ENCODE measurements at regions not wholly inside any gene's neighbourhood (a gene's known extent, or its start where the extent isn't known, plus 50 kb on each side); places are given as distances from the start of the nearest gene placed in this dataset.

DNA sequence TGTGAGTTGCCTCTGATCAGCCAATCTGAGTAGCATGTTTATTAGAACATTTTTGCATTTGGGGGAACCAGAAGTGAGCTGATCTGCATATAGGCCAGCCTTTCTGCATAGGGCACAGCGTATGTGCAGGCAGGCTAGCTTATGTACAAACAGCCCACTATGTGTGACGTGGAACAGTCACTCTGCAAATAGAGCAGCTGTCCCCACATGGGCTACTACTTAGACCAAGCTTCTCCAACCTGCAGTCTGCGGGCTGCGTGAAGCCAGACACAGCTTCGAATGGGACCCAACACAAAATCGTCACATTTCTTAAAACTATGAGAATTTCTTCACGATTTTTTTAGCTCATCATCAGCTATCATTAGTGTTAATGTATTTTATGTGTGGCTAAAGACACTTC is 134.1 kb upstream of the FAM20C start:
- DNase-seq (ENCODE audit: low read depth): no peak
- TF ChIP-seq, protein P1, sequence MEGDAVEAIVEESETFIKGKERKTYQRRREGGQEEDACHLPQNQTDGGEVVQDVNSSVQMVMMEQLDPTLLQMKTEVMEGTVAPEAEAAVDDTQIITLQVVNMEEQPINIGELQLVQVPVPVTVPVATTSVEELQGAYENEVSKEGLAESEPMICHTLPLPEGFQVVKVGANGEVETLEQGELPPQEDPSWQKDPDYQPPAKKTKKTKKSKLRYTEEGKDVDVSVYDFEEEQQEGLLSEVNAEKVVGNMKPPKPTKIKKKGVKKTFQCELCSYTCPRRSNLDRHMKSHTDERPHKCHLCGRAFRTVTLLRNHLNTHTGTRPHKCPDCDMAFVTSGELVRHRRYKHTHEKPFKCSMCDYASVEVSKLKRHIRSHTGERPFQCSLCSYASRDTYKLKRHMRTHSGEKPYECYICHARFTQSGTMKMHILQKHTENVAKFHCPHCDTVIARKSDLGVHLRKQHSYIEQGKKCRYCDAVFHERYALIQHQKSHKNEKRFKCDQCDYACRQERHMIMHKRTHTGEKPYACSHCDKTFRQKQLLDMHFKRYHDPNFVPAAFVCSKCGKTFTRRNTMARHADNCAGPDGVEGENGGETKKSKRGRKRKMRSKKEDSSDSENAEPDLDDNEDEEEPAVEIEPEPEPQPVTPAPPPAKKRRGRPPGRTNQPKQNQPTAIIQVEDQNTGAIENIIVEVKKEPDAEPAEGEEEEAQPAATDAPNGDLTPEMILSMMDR (conservative IDR thresholded peaks at IDR 0.05; ENCODE audit: low read depth, low read length): no peak
- no peak overlapping the region for H3K4me3 ChIP-seq (ENCODE audit: low read depth, low read length)

DNA sequence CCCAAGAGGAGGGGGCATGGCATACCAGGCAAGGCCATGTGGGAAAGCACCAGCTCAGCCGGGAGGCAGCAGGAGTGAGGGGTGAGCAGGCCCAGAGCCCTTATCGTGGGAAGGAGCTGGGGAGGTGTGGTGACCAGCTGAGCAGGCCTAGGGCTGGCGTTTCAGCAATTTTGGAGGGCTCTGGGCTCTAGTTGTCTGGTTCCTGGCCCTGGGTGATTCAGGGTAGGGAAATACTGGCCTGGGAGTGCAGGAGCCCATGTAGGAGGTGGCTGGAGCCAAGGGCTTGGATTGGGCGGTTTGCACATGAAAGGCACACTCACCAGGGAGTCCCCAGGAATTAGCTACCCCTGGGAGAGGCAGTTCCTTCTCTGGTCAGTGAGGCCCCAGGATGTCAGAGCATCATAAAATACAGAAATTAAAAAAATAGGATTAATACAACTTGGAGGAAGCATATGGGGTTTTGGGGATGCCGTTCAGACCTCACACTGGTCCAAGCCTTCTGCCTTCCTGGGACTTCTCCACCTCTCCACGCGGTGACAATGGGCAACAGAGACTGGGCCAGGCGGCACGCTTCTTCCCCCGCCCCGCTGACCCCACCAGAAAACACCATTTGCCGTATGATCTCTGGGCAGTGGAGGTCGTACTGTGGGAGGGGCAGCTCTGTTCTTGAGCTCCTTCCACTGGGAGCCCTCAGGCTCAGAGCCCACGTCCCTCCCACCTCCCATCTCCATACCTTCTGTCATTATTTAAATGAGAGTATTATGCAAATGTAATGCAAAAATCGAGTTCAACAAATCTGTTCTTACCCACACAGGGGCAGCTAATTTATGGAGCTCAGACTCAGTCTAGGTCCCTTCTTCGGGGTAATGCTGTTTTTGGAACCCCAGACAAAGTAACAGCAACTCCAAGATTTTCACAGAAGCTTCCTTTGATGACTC is 133.0 kb upstream of the FAM20C start:
- TF ChIP-seq, protein P1 (conservative IDR thresholded peaks at IDR 0.05; ENCODE audit: low read depth, low read length): no peak
- H3K4me3 ChIP-seq (ENCODE audit: low read depth, low read length): no peak overlapping the region
- no peak for DNase-seq (ENCODE audit: low read depth)

DNA sequence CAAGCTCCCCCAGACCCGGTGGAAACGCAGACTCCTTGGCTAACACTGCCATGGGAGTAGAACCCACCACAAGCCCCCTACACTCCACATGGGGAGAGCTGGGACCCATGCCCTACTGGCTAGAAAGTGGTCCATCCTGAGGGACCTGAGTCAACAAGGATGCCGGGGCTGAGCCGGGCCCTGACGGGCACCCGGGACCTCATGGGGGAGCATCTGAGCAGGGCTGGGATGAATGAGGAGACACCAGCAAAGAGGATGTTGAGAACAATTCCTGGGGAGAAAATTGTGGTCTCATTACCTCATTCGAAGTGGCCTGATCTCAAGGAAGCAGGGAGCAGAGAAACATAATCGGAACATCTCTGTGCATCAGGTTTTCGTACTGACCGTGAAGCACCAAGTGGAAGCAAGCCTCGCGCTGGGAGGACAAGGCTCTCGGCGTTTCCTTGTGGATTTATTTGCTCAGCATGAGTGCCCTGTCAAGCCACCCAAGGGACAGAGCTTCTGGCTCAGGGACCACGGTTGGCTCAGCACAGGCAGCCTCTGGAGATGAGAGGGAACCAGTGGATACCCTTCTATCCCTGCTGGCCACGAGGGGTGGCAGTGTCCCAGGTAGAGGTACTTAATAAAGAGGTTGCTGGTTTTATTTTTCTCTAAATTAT is 132.2 kb upstream of the FAM20C start:
- DNase-seq (ENCODE audit: low read depth): no peak
- TF ChIP-seq, protein P1 (conservative IDR thresholded peaks at IDR 0.05; ENCODE audit: low read depth, low read length): no peak
- no peak overlapping the region for H3K4me3 ChIP-seq (ENCODE audit: low read depth, low read length)

DNA sequence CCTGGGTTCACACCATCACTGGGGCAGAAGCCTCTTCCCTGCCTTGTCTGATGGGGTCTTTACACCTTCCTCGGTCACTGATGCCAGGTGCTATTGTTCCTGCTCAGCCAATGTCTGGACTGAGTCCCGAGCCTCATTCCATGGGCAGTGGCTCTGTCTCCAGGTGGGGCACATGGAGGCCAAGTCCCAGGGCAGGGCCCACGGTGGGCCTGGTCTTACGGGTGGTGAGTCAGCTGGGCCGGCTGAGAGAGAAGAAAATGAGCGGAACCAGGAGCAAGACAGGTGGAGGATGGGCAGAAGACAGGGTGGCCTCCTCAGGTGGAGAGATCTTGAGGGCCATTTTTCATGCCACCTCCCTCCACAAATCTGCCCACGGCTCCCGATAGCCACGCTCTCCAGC is 131.7 kb upstream of the FAM20C start:
- no peak overlapping the region for H3K4me3 ChIP-seq (ENCODE audit: low read depth, low read length)
- TF ChIP-seq, protein P1 (conservative IDR thresholded peaks at IDR 0.05; ENCODE audit: low read depth, low read length): no peak
- no peak for DNase-seq (ENCODE audit: low read depth)

DNA sequence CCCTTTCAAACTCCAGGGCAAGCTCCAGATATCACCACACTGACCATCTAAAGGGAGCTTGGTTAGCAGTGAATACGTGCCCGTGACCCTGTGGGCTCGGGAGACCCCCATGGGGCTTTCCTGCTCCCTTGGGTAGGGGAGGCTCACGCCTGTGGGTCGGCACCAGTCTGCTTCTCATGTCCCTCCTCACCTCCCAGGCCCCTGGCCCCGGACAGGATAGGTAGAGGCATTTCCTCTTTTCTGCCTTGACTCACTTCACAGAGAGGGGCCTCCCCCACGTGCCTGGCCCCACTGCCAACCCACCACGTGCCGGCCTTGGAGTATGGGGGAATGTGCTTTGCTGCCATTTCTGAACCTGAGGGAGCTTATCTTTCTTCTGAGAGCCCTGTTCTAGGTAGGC is 131.3 kb upstream of the FAM20C start:
- no peak overlapping the region for H3K4me3 ChIP-seq (ENCODE audit: low read depth, low read length)
- TF ChIP-seq, protein P1 (conservative IDR thresholded peaks at IDR 0.05; ENCODE audit: low read depth, low read length): no peak
- no peak for DNase-seq (ENCODE audit: low read depth)

DNA sequence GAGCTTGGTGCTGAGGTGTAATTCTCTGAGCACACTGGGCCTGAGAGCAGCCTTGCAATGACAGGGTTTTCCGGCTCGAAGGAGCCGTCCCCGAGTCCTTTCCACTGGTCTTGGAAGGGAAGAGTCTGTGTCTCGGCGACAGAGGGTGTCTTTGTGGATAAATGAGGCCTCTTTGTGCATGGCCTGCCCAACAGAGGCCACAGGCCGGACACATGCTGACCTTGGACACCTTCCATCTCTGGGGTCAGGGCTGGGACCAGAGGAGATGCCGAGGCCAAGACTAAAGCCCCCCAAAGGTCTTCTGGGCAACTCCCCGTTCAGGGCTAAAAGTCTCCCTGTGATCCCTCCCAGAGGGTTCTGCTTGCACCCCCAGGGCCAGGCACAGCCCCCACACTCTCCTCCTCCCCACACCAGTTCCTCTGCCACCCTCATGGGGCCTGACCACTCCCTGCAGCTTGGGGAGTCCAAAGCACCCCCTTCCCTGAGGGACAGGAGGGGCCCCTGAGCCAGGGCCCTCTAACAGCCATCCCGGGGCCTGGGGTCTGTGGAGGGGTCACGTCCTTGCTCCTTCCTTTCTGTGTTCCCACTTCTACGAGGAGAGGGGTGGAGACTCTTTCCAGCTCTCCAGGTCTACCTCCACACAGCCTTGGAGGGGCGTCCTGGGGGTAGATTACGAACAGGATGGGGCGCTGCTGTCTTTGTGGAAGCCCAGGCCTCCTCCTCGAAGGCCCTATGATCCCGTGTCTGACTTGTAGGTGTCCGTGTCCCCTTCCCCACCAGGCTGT is 130.6 kb upstream of the FAM20C start:
- TF ChIP-seq, protein P1 (conservative IDR thresholded peaks at IDR 0.05; ENCODE audit: low read depth, low read length): no peak
- no peak for DNase-seq (ENCODE audit: low read depth)
- no peak overlapping the region for H3K4me3 ChIP-seq (ENCODE audit: low read depth, low read length)

Data from epithelial cell of proximal tubule (primary cell).